ENCODE measurements at regions not wholly inside any gene's neighbourhood (a gene's known extent, or its start where the extent isn't known, plus 50 kb on each side); places are given as distances from the start of the nearest gene placed in this dataset.

- Histone ChIP-seq H3K36me3 (replicated peaks in 1 of 2; ENCODE audit: insufficient read depth in 1 of 2, low read depth in 2 of 2) (no peaks in the 10 kb centered on the region), H3K27ac (no peak overlapping the region), H3K4me1 (peaks cover 6% of the 10 kb centered on the region), H3K4me3 (no peak overlapping the region), H3K9me3 (no peaks in the 10 kb centered on the region), H3K27me3 (no peaks in the 10 kb centered on the region)
- no peak for DNase-seq
- ATAC-seq = no peak
- intact Hi-C loops (cut with DNase I) = no loop called here
- WGBS, 2 donors = 78 to 85% methylated on average over 8 of the region's 8 CpGs
- TF ChIP-seq POLR2A (IDR thresholded peaks at IDR 0.05) (no peak), CTCF (IDR thresholded peaks at IDR 0.05) (no peak)
Measured at GRCh38 chr3:193974191-193974652, 161.7 kb upstream of the HES1 start.

- DNase-seq (peak in 2 of 4 donors; percentile 26 to 39), ATAC-seq (peak; percentile 58)
- H3K9me3 ChIP-seq = no peaks in the 10 kb centered on the region
- H3K4me1 ChIP-seq = peaks cover 6% of the 10 kb centered on the region
- H3K36me3 ChIP-seq (replicated peaks in 1 of 2; ENCODE audit: insufficient read depth in 1 of 2, low read depth in 2 of 2) = no peaks in the 10 kb centered on the region
- H3K4me3 ChIP-seq = no peak overlapping the region
- TF ChIP-seq POLR2A (IDR thresholded peaks at IDR 0.05) (no peak), CTCF (IDR thresholded peaks at IDR 0.05) (no peak)
- H3K27ac ChIP-seq = no peak overlapping the region
- intact Hi-C loops (cut with DNase I) = no loop called here
- no peaks in the 10 kb centered on the region for H3K27me3 ChIP-seq
- WGBS, 2 donors = 55 to 71% methylated on average over 15 to 22 of the region's 22 CpGs
Measured at GRCh38 chr3:193974671-193975535, 161.0 kb upstream of the HES1 start.

- intact Hi-C loops (cut with DNase I) = no loop called here
- peaks cover 6% of the 10 kb centered on the region for H3K4me1 ChIP-seq
- ATAC-seq (no peak), DNase-seq (no peak)
- H3K4me3 ChIP-seq = no peak overlapping the region
- H3K27ac ChIP-seq = no peak overlapping the region
- H3K9me3 ChIP-seq = no peaks in the 10 kb centered on the region
- no peaks in the 10 kb centered on the region for H3K27me3 ChIP-seq
- TF ChIP-seq POLR2A (IDR thresholded peaks at IDR 0.05) (no peak), CTCF (IDR thresholded peaks at IDR 0.05) (no peak)
- no peaks in the 10 kb centered on the region for H3K36me3 ChIP-seq (replicated peaks in 1 of 2; ENCODE audit: insufficient read depth in 1 of 2, low read depth in 2 of 2)
- 84 to 87% methylated on average over 5 of the region's 5 CpGs for WGBS, 2 donors
Measured at GRCh38 chr3:193977622-193978021, 158.3 kb upstream of the HES1 start.

- 93 to 96% methylated on average over 8 of the region's 8 CpGs for WGBS, 2 donors
- no peak for DNase-seq
- H3K4me3 ChIP-seq = no peak overlapping the region
Measured at GRCh38 chr3:193978030-193978429, 157.9 kb upstream of the HES1 start.

More at GRCh38 chr3:193978030-193978429, 157.9 kb upstream of the HES1 start:
- ATAC-seq = no peak
- Histone ChIP-seq H3K27me3 (no peaks in the 10 kb centered on the region), H3K27ac (no peak overlapping the region), H3K9me3 (no peaks in the 10 kb centered on the region), H3K4me1 (peaks cover 6% of the 10 kb centered on the region), H3K36me3 (replicated peaks in 1 of 2; ENCODE audit: insufficient read depth in 1 of 2, low read depth in 2 of 2) (no peaks in the 10 kb centered on the region)
- intact Hi-C loops (cut with DNase I) = no loop called here
- TF ChIP-seq POLR2A (IDR thresholded peaks at IDR 0.05) (no peak), CTCF (IDR thresholded peaks at IDR 0.05) (no peak)
